Activated CD4-positive, alpha-beta memory T cell treated with anti-CD3 and anti-CD28 coated beads, Interleukin-2, amount 10 ng/mL, durations not matched to agents 7 days and 5 days (primary cell): ENCODE measurements at regions not wholly inside any gene's neighbourhood (a gene's known extent, or its start where the extent isn't known, plus 50 kb on each side); places are given as distances from the start of the nearest gene placed in this dataset.

ENCODE experiments used
- CTCF ChIA-PET: fragments of 350-600 bp; sonication (Branson Sonifier 250); formaldehyde crosslinking; loops from one replicate; lab custom pipeline; 2021; ENCODE audit warnings: antibody characterized with exemption, inconsistent platforms; lab: Charles Lee
- POLR2A ChIA-PET: fragments of 350-600 bp; sonication (Branson Sonifier 250); formaldehyde crosslinking; loops from one replicate; lab custom pipeline; 2021; ENCODE audit warnings: antibody characterized with exemption; lab: Charles Lee
- DNase-seq: peaks from one replicate; pipeline ENCODE4 v3.0.0-alpha.2; 2020
- H3K27ac Mint-ChIP-seq: one replicate; pipeline ENCODE4 v1.8.0; 2021; ENCODE audit warnings: mild to moderate bottlenecking, mixed read lengths
- H3K27me3 Mint-ChIP-seq: one replicate; pipeline ENCODE4 v1.8.0; 2021; ENCODE audit warnings: mixed read lengths
- H3K36me3 Mint-ChIP-seq: one replicate; pipeline ENCODE4 v1.8.0; 2021; ENCODE audit warnings: low read depth, mixed read lengths
- H3K4me1 Mint-ChIP-seq: one replicate; pipeline ENCODE4 v1.8.0; 2021; ENCODE audit warnings: mixed read lengths
- H3K4me3 Mint-ChIP-seq: one replicate; pipeline ENCODE4 v1.8.0; 2021; ENCODE audit warnings: mild to moderate bottlenecking, mixed read lengths
- H3K9me3 Mint-ChIP-seq: one replicate; pipeline ENCODE4 v1.8.0; 2021; ENCODE audit warnings: mixed read lengths

GRCh38 chr14:65339866-65340265, 72.7 kb upstream of the FUT8 start:
- no peaks in the 10 kb centered on the region for H3K27me3 Mint-ChIP-seq
- H3K4me3 Mint-ChIP-seq: peak overlapping the region; percentile 31
- H3K4me1 Mint-ChIP-seq: peaks cover 49% of the 10 kb centered on the region
- ChIA-PET CTCF (no interaction called here), POLR2A (interaction anchor here (0.8 kb wide), 1 partner anchor 38 kb away, joined by 3 read pairs; no protein-coding TSS in a partner anchor)
- peaks cover 2% of the 10 kb centered on the region for H3K9me3 Mint-ChIP-seq
- H3K36me3 Mint-ChIP-seq: peaks cover 22% of the 10 kb centered on the region
- H3K27ac Mint-ChIP-seq: no peak overlapping the region
- no peak for DNase-seq

GRCh38 chr14:65344011-65344410, 68.5 kb upstream of the FUT8 start:
- DNase-seq: no peak
- CTCF ChIA-PET: no interaction called here
- Mint-ChIP-seq H3K4me3 (no peak overlapping the region), H3K36me3 (peaks cover 32% of the 10 kb centered on the region), H3K27me3 (no peaks in the 10 kb centered on the region), H3K9me3 (peaks cover 2% of the 10 kb centered on the region), H3K4me1 (peaks cover 21% of the 10 kb centered on the region), H3K27ac (no peak overlapping the region)
- POLR2A ChIA-PET: interaction anchor here (1.5 kb wide), 1 partner anchor 8 kb away, joined by 4 read pairs; no protein-coding TSS in a partner anchor

GRCh38 chr14:65345266-65345665, 67.3 kb upstream of the FUT8 start:
- CTCF ChIA-PET: no interaction called here

GRCh38 chr14:65346474-65346873, 66.1 kb upstream of the FUT8 start:
- peaks cover 12% of the 10 kb centered on the region for H3K4me1 Mint-ChIP-seq
- H3K36me3 Mint-ChIP-seq: peaks cover 32% of the 10 kb centered on the region
- ChIA-PET POLR2A (interaction anchor here (0.7 kb wide), 1 partner anchor 9 kb away, joined by 3 read pairs; no protein-coding TSS in a partner anchor), CTCF (no interaction called here)
- H3K9me3 Mint-ChIP-seq: no peaks in the 10 kb centered on the region
- H3K27me3 Mint-ChIP-seq: no peaks in the 10 kb centered on the region
- H3K27ac Mint-ChIP-seq: no peak overlapping the region
- no peak for DNase-seq
- H3K4me3 Mint-ChIP-seq: no peak overlapping the region

More at GRCh38 chr14:65345266-65345665, 67.3 kb upstream of the FUT8 start:
- Mint-ChIP-seq H3K27me3 (no peaks in the 10 kb centered on the region), H3K27ac (no peak overlapping the region), H3K9me3 (no peaks in the 10 kb centered on the region), H3K4me3 (no peak overlapping the region), H3K36me3 (peaks cover 33% of the 10 kb centered on the region), H3K4me1 (peaks cover 15% of the 10 kb centered on the region)
- DNase-seq: no peak
- POLR2A ChIA-PET: interaction anchor here (1.1 to 1.5 kb wide), 2 partner anchors 9 to 27 kb away, joined by 3 to 4 read pairs; no protein-coding TSS in a partner anchor

- H3K27me3 Mint-ChIP-seq: no peaks in the 10 kb centered on the region
- peaks cover 34% of the 10 kb centered on the region for H3K36me3 Mint-ChIP-seq
- peaks cover 12% of the 10 kb centered on the region for H3K4me1 Mint-ChIP-seq
- CTCF ChIA-PET: no interaction called here
- no peak for DNase-seq
- H3K4me3 Mint-ChIP-seq: no peak overlapping the region
- no peak overlapping the region for H3K27ac Mint-ChIP-seq
- POLR2A ChIA-PET: interaction anchor here (0.7 kb wide), 1 partner anchor 9 kb away, joined by 3 read pairs; no protein-coding TSS in a partner anchor
- no peaks in the 10 kb centered on the region for H3K9me3 Mint-ChIP-seq
Measured at GRCh38 chr14:65346895-65347294, 65.6 kb upstream of the FUT8 start.

- ChIA-PET POLR2A (no interaction called here), CTCF (no interaction called here)
- no peaks in the 10 kb centered on the region for H3K27me3 Mint-ChIP-seq
- H3K36me3 Mint-ChIP-seq: peaks cover 32% of the 10 kb centered on the region
- H3K9me3 Mint-ChIP-seq: no peaks in the 10 kb centered on the region
- peaks cover 14% of the 10 kb centered on the region for H3K4me1 Mint-ChIP-seq
- no peak for DNase-seq
- no peak overlapping the region for H3K27ac Mint-ChIP-seq
- H3K4me3 Mint-ChIP-seq: no peak overlapping the region
Measured at GRCh38 chr14:65348137-65348536, 64.4 kb upstream of the FUT8 start.

- CTCF ChIA-PET: no interaction called here
- H3K27ac Mint-ChIP-seq: no peak overlapping the region
- no peak for DNase-seq
- H3K4me3 Mint-ChIP-seq: no peak overlapping the region
- H3K27me3 Mint-ChIP-seq: no peaks in the 10 kb centered on the region
- no peaks in the 10 kb centered on the region for H3K9me3 Mint-ChIP-seq
- H3K4me1 Mint-ChIP-seq: peaks cover 19% of the 10 kb centered on the region
- POLR2A ChIA-PET: no interaction called here
- H3K36me3 Mint-ChIP-seq: peaks cover 28% of the 10 kb centered on the region
Measured at GRCh38 chr14:65349100-65349499, 63.4 kb upstream of the FUT8 start.

GRCh38 chr14:65351493-65352194, 60.9 kb upstream of the FUT8 start:
- no peaks in the 10 kb centered on the region for H3K9me3 Mint-ChIP-seq

GRCh38 chr14:65352964-65353530, 59.5 kb upstream of the FUT8 start:
- CTCF ChIA-PET: interaction anchor here (0.8 kb wide), 1 partner anchor 132 kb away, joined by 3 read pairs; no protein-coding TSS in a partner anchor
- DNase-seq: peak; percentile 24
- Mint-ChIP-seq H3K4me3 (no peak overlapping the region), H3K4me1 (peaks cover 39% of the 10 kb centered on the region), H3K27ac (no peak overlapping the region), H3K9me3 (no peaks in the 10 kb centered on the region), H3K36me3 (peaks cover 18% of the 10 kb centered on the region), H3K27me3 (no peaks in the 10 kb centered on the region)
- POLR2A ChIA-PET: no interaction called here

More at GRCh38 chr14:65351493-65352194, 60.9 kb upstream of the FUT8 start:
- CTCF ChIA-PET: no interaction called here
- Mint-ChIP-seq H3K36me3 (peaks cover 17% of the 10 kb centered on the region), H3K4me3 (no peak overlapping the region), H3K27ac (no peak overlapping the region), H3K4me1 (peaks cover 28% of the 10 kb centered on the region), H3K27me3 (no peaks in the 10 kb centered on the region)
- POLR2A ChIA-PET: interaction anchor here (1.0 kb wide), 1 partner anchor 17 kb away, joined by 3 read pairs; no protein-coding TSS in a partner anchor
- DNase-seq: no peak

- DNase-seq: no peak
- no peaks in the 10 kb centered on the region for H3K9me3 Mint-ChIP-seq
- peaks cover 45% of the 10 kb centered on the region for H3K4me1 Mint-ChIP-seq
- H3K27ac Mint-ChIP-seq: no peak overlapping the region
- H3K36me3 Mint-ChIP-seq: peaks cover 20% of the 10 kb centered on the region
- H3K4me3 Mint-ChIP-seq: no peak overlapping the region
- ChIA-PET POLR2A (interaction anchor here (0.6 kb wide), 1 partner anchor 418 kb away, joined by 3 read pairs; no protein-coding TSS in a partner anchor), CTCF (no interaction called here)
- no peaks in the 10 kb centered on the region for H3K27me3 Mint-ChIP-seq
Measured at GRCh38 chr14:65354131-65354530, 58.4 kb upstream of the FUT8 start.

- H3K4me3 Mint-ChIP-seq: no peak overlapping the region
- POLR2A ChIA-PET: interaction anchor here (0.9 kb wide), 1 partner anchor 55 kb away, joined by 3 read pairs; no protein-coding TSS in a partner anchor
- H3K27me3 Mint-ChIP-seq: no peaks in the 10 kb centered on the region
- no peak overlapping the region for H3K27ac Mint-ChIP-seq
- CTCF ChIA-PET: no interaction called here
- H3K9me3 Mint-ChIP-seq: no peaks in the 10 kb centered on the region
- H3K4me1 Mint-ChIP-seq: peaks cover 50% of the 10 kb centered on the region
- DNase-seq: no peak
- peaks cover 25% of the 10 kb centered on the region for H3K36me3 Mint-ChIP-seq
Measured at GRCh38 chr14:65354715-65355114, 57.8 kb upstream of the FUT8 start.

GRCh38 chr14:65356327-65356836, 56.1 kb upstream of the FUT8 start:
- CTCF ChIA-PET: no interaction called here
- Mint-ChIP-seq H3K4me1 (peaks cover 51% of the 10 kb centered on the region), H3K36me3 (peaks cover 22% of the 10 kb centered on the region), H3K4me3 (no peak overlapping the region), H3K27ac (peak overlapping the region; percentile 71), H3K27me3 (no peaks in the 10 kb centered on the region), H3K9me3 (no peaks in the 10 kb centered on the region)
- peak; percentile 51 for DNase-seq
- POLR2A ChIA-PET: interaction anchor here (1.3 kb wide), 1 partner anchor 10 kb away, joined by 3 read pairs; no protein-coding TSS in a partner anchor

- Mint-ChIP-seq H3K4me1 (peaks cover 51% of the 10 kb centered on the region), H3K4me3 (no peak overlapping the region), H3K36me3 (peaks cover 23% of the 10 kb centered on the region)
Measured at GRCh38 chr14:65357113-65357512, 55.4 kb upstream of the FUT8 start.

More at GRCh38 chr14:65357113-65357512, 55.4 kb upstream of the FUT8 start:
- no peaks in the 10 kb centered on the region for H3K27me3 Mint-ChIP-seq
- no peaks in the 10 kb centered on the region for H3K9me3 Mint-ChIP-seq
- POLR2A ChIA-PET: interaction anchor here (1.0 to 1.3 kb wide), 2 partner anchors 9 to 55 kb away, joined by 3 read pairs; no protein-coding TSS in a partner anchor
- CTCF ChIA-PET: no interaction called here
- H3K27ac Mint-ChIP-seq: peak overlapping the region; percentile 71
- no peak for DNase-seq
